ENCODE measurements at regions not wholly inside any gene's neighbourhood (a gene's known extent, or its start where the extent isn't known, plus 50 kb on each side); places are given as distances from the start of the nearest gene placed in this dataset.

DNA sequence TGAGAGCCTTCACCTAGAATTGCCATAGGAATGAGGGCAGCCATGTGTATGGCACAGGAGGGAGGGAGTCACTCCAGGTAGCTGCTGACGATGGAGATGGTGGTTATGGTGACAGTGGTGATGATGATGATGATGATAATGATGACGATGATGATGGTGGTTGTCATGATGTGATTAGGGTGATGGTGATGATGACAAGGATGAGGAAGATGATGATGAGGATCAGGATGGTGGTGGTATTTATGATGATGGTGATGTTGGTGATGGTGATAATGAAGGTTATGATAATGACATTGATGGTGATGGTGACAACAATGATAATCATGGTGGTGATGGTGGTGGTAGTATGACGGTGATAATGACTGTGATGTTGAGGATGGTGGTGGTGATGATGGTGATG is 1130.5 kb downstream of the BRD1 start:
- ChIA-PET POLR2A (no interaction called here), CTCF (no interaction called here)
- H3K27me3 ChIP-seq (ENCODE audit: control insufficient read depth, insufficient read depth, low read length): no peaks in the 10 kb centered on the region
- no peaks in the 10 kb centered on the region for H3K4me1 ChIP-seq (ENCODE audit: control insufficient read depth, insufficient read depth, low read length)
- no peak overlapping the region for H3K27ac ChIP-seq (ENCODE audit: low read length)
- DNase-seq (ENCODE audit: low read depth, low spot score): no peak
- no TSS peak for BruUV-seq (replicated peaks)
- ATAC-seq: no peak
- no peak overlapping the region for H3K4me3 ChIP-seq (ENCODE audit: low read depth in 2 of 2, low read length in 2 of 2)
- no peak for TF ChIP-seq SIN3A (IDR thresholded peaks at IDR 0.05; ENCODE audit: borderline replicate concordance, insufficient read depth, low read depth, low read length)
- no peak for TF ChIP-seq TCF7L2 (IDR thresholded peaks at IDR 0.05; ENCODE audit: low read depth, low read length)
- TF ChIP-seq, protein P1, sequence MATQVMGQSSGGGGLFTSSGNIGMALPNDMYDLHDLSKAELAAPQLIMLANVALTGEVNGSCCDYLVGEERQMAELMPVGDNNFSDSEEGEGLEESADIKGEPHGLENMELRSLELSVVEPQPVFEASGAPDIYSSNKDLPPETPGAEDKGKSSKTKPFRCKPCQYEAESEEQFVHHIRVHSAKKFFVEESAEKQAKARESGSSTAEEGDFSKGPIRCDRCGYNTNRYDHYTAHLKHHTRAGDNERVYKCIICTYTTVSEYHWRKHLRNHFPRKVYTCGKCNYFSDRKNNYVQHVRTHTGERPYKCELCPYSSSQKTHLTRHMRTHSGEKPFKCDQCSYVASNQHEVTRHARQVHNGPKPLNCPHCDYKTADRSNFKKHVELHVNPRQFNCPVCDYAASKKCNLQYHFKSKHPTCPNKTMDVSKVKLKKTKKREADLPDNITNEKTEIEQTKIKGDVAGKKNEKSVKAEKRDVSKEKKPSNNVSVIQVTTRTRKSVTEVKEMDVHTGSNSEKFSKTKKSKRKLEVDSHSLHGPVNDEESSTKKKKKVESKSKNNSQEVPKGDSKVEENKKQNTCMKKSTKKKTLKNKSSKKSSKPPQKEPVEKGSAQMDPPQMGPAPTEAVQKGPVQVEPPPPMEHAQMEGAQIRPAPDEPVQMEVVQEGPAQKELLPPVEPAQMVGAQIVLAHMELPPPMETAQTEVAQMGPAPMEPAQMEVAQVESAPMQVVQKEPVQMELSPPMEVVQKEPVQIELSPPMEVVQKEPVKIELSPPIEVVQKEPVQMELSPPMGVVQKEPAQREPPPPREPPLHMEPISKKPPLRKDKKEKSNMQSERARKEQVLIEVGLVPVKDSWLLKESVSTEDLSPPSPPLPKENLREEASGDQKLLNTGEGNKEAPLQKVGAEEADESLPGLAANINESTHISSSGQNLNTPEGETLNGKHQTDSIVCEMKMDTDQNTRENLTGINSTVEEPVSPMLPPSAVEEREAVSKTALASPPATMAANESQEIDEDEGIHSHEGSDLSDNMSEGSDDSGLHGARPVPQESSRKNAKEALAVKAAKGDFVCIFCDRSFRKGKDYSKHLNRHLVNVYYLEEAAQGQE (IDR thresholded peaks at IDR 0.05; ENCODE audit: insufficient read depth in 1 of 2, low read depth in 2 of 2, low read length in 1 of 2): no peak
- TF ChIP-seq, protein P2, sequence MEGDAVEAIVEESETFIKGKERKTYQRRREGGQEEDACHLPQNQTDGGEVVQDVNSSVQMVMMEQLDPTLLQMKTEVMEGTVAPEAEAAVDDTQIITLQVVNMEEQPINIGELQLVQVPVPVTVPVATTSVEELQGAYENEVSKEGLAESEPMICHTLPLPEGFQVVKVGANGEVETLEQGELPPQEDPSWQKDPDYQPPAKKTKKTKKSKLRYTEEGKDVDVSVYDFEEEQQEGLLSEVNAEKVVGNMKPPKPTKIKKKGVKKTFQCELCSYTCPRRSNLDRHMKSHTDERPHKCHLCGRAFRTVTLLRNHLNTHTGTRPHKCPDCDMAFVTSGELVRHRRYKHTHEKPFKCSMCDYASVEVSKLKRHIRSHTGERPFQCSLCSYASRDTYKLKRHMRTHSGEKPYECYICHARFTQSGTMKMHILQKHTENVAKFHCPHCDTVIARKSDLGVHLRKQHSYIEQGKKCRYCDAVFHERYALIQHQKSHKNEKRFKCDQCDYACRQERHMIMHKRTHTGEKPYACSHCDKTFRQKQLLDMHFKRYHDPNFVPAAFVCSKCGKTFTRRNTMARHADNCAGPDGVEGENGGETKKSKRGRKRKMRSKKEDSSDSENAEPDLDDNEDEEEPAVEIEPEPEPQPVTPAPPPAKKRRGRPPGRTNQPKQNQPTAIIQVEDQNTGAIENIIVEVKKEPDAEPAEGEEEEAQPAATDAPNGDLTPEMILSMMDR (IDR thresholded peaks at IDR 0.05): no peak
- TF ChIP-seq POLR2AphosphoS5 (IDR thresholded peaks at IDR 0.05; ENCODE audit: low read depth, low read length): no peak
- intact Hi-C loops (cut with micrococcal nuclease; ENCODE audit: unreplicated experiment): no loop called here
- no peaks in the 10 kb centered on the region for H3K9me3 ChIP-seq (ENCODE audit: control insufficient read depth, insufficient read depth, low read depth, low read length)
- H3K36me3 ChIP-seq (ENCODE audit: control insufficient read depth, insufficient read depth, low read length): no peaks in the 10 kb centered on the region
- in situ Hi-C loops (cut with HindIII; ENCODE audit: low pct_unique_long_range_greater_than_20kb, low sequenced_read_pairs): no loop called here

DNA sequence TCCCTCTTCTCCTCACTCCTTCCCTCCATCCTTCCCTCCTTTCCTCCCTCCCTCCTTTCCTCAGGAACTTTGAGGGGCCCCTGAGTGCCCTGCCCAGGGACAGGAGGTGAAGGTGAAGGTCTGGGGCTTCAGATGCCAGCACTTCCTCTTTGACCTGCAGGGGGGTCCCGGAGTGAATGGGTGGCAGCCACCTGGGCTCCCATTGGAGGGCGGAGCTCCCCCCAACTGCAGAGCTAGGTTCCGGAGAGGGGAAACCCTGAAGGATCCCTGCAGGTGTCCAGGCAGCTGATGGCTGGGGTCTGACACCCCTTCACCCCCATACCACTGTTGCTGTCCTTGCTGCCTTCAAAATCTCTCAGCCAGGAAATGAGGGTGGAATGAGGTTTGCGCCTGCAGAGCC is 1131.3 kb downstream of the BRD1 start:
- CTCF ChIA-PET: interaction anchor here (0.6 kb wide), 1 partner anchor 259 kb away, joined by 3 read pairs; no protein-coding TSS in a partner anchor

More for the DNA sequence above, 1131.3 kb downstream of the BRD1 start:
- DNase-seq (ENCODE audit: low read depth, low spot score): no peak
- in situ Hi-C loops (cut with HindIII; ENCODE audit: low pct_unique_long_range_greater_than_20kb, low sequenced_read_pairs): no loop called here
- Histone ChIP-seq H3K4me1 (ENCODE audit: control insufficient read depth, insufficient read depth, low read length) (no peaks in the 10 kb centered on the region), H3K27ac (ENCODE audit: low read length) (no peak overlapping the region), H3K27me3 (ENCODE audit: control insufficient read depth, insufficient read depth, low read length) (no peaks in the 10 kb centered on the region), H3K9me3 (ENCODE audit: control insufficient read depth, insufficient read depth, low read depth, low read length) (no peaks in the 10 kb centered on the region), H3K4me3 (ENCODE audit: low read depth in 2 of 2, low read length in 2 of 2) (no peak overlapping the region), H3K36me3 (ENCODE audit: control insufficient read depth, insufficient read depth, low read length) (no peaks in the 10 kb centered on the region)
- POLR2A ChIA-PET: no interaction called here
- no peak for TF ChIP-seq TCF7L2 (IDR thresholded peaks at IDR 0.05; ENCODE audit: low read depth, low read length)
- TF ChIP-seq POLR2AphosphoS5 (IDR thresholded peaks at IDR 0.05; ENCODE audit: low read depth, low read length): no peak
- TF ChIP-seq, protein P2 (IDR thresholded peaks at IDR 0.05): no peak
- no peak for TF ChIP-seq SIN3A (IDR thresholded peaks at IDR 0.05; ENCODE audit: borderline replicate concordance, insufficient read depth, low read depth, low read length)
- TF ChIP-seq, protein P1 (IDR thresholded peaks at IDR 0.05; ENCODE audit: insufficient read depth in 1 of 2, low read depth in 2 of 2, low read length in 1 of 2): no peak
- no peak for ATAC-seq
- BruUV-seq (replicated peaks): no TSS peak
- intact Hi-C loops (cut with micrococcal nuclease; ENCODE audit: unreplicated experiment): no loop called here

Measured in Panc1 (cell line).